ENCODE measurements at regions not wholly inside any gene's neighbourhood (a gene's known extent, or its start where the extent isn't known, plus 50 kb on each side); places are given as distances from the start of the nearest gene placed in this dataset.
"Not testable (repeated sequence)": the region's sequence is repeated elsewhere in the genome, so short reads cannot be mapped to it uniquely, and the experiment has no call there.

DNA sequence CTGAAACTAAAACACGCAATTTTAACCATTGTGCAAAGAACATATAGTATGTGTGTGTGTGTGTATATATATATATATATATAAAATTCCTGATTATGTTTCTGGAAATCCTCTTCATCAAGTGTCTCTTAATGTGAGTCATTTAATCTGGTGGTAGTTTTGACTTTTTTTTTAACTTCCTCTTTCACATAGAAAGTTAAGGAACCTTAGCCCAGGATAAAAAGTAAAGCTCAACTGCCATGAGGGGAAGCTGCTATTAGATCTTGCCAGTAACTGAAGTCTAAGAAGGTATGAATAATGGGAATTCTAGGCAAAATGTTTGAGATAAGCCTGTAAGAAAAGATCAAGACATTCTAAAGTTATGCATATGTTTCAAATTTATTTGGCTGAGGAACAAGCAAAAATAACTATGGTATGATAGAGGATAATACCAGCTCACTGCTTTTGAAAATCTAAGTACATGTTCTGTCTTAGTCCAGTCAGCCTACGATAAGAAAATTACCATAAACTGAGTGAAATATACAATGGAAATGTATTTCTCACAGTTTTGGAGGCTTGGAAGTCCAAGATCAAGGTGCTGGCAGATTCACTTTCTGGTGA, 757.0 kb downstream of the TRAM1L1 start:
- no peak for DNase-seq (ENCODE audit: low spot score)

DNA sequence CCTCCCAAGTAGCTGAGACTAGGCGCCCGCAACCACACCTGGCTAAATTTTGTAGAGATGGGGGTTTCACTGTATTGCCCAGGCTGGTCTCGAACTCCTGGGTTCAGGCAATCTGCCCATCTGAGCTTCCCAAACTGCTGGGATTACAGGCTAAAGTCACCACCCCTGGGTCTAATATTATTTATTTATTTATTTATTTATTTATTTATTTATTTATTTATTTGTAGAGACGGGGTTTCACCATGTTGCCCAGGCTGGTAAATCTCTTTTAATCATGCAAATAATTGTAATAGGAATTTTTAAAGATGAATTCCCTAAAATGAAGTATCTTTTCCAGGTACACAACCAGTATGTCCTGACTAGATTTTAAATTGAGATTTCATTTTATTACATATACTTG, 761.8 kb downstream of the TRAM1L1 start:
- no peak for DNase-seq (ENCODE audit: low spot score)

DNA sequence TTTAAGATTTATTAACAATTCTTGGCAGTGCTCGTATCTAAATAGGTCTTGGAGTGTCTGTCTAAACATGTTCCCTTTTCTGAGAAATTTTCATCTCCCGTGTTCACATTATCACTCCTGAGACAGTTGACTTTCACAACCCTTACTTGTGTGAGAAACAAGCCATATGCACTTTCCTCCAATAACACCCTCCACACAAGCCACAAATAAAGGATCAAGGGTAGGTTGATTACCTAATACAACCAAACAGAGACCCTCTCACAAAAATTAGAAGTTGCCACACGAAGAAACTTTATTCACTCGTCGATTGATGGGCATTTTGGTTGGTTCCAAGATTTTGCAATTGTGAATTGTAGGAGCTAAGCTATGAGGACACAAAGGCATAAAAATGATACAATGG, 763.9 kb downstream of the TRAM1L1 start:
- no peak for DNase-seq (ENCODE audit: low spot score)

DNA sequence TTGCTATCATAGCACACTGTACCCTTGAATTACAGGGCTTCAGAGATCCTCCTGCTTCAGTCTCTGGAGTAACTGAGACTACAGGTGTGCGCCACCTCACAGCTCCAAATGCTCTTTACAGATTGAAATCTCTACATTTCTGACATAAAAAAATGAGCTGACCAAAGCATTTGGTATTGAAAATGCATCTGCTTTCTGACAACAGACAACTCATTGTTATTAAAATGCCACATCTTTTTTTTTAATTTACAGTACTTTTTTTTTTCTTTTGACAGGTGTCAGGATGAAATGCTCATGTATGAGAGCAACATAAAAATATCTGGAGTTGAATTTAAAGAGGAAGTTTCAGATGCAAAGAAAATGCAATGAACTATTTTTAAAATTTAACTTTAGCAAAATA, 764.5 kb downstream of the TRAM1L1 start:
- DNase-seq (ENCODE audit: low spot score): no peak

DNA sequence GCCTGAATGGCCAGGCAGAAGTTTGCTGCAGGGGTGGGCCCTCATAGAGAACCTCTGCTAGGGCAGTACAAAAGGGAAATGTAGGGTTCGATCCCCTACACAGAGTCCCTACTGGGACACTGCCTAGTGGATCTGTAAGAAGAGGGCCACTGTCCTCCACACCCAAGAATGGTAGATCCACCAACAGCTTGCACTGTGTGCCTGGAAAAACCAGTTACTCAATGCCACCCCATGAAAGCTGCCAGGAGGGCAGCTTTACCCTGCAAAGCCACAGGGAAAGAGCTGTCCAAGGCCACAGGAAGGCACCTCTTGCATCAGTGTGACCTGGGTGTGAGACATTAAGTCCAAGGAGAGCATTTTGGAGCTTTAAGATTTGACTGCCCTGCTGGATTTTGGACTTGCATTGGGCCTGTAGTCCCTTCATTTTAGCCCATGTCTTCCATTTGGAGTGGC, 781.6 kb downstream of the TRAM1L1 start:
- DNase-seq (ENCODE audit: low spot score): no peak

DNA sequence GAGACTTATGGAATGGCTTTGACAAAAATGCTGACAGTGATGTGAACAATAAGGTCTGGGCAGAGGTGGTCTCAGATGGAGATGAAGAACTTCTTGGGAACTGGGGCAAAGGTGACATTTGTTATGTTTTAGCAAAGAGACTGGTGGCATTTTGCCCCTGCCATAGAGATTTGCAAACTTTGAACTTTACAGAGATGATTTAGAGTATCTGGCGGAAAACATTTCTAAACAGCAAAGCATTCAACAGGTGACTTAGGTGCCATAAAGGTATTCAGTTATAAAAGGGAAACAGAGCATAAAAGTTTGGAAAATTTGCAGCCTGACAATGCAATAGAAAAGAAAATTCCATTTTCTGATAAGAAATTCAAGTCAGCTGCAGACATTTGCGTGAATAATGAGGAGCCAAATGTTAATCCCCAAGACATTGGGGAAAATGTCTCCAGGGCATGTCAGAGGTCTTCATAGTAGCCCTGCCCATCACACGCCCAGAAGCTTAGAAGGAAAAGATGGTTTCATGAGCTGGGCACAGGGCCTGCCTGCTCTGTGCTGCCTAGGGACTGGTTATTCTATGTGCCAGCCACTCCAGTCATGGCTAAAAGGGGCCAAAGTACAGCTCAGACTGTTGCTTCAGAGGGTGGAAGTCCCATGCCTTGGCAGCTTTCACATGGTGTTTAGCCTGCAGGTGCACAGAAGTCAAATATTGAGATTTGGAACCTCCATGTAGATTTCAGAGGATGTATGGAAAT, 782.2 kb downstream of the TRAM1L1 start:
- DNase-seq (ENCODE audit: low spot score): no peak

DNA sequence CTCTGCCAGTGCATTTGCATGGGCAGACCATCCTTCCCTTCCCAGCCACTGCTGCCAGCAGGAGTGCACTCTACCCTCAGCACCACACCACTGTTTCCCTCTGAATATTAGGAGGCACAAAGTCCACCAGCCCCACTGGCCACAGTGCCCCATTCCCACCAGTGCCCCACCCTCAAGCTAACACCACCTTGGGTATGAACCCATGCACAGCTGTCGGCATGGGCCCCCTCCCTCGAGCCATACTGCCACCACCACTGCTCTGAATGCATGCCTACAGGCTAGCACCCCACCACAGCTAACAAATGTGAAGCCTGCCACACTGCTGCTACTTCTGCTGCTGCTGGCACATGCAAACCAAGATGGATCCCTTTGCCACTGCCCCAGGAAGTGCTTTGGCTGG, 810.4 kb downstream of the TRAM1L1 start:
- DNase-seq (ENCODE audit: low spot score): no peak

DNA sequence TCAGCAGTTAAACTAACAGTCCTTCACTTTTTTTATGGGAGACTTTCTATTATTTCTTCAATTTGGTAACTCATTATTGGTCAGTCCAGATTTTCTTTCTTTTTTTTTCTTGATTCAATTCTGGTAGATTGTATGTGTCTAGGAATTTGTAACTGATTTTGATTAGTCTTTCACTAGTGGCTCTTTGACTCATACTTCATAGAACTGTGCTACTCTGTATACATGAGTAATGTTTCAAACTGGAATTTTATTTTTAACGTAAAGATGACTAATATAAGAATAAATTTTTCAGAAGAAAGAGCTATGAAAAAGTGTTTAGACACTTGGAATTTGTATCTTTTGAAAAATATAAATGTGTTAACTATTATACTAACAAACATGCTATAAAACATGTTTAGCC, 813.0 kb downstream of the TRAM1L1 start:
- DNase-seq (ENCODE audit: low spot score): no peak

DNA sequence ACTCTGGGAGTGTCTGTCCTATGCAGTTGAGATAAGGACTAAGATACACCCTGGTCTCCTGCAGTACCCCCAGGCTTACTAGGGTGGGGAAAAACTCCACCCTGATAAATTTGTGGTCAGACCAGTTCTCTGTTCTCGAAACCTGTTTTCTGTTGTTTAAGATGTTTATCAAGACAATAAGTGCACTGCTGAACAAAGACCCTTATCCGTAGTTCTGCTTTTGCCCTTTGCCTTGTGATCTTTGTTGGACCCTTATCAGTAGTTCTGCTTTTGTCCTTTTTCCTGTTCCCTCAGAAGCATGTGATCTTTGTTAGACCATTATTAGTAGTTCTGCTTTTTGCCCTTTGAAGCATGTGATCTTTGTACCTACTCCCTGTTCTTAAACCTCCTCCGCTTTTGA, 824.4 kb downstream of the TRAM1L1 start:
- DNase-seq (ENCODE audit: low spot score): not testable (repeated sequence)

DNA sequence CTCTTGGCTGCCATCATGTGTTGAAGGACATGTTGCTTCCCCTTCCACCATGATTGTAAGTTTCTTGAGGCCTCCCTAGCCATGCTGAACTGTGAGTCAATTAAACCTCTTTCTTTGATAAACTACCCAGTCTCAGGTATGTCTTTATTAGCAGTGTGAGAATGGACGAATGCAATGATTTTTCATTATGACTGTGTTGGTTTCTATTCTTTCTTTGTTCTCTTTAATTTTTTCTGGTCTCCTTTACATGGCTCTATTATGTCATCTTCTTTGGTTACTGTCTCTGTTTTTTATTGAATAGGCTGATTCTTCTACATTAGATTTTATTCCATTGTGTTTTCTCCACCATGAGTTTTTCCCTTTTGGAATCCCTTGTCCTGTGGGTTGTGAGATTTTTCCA, 840.6 kb downstream of the TRAM1L1 start:
- DNase-seq (ENCODE audit: low spot score): no peak

DNA sequence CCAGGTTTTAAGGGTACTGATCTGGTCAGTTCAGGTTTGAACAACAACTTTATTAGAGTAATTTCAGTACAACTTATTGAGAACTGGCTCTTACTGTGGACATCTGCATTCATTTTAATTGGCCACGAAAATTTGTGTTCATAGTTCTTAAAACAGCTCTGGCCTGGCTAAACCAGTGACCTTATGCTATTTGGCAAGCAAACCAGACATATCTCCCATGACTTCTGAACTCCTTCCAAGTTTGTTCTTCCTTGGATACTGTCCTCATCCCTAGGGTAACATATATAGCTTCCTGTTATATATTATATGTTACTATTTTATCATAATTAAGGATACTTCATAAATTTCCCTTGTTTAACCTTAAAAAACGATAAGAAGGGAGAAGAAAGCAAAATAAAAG, 841.9 kb downstream of the TRAM1L1 start:
- no peak for DNase-seq (ENCODE audit: low spot score)

DNA sequence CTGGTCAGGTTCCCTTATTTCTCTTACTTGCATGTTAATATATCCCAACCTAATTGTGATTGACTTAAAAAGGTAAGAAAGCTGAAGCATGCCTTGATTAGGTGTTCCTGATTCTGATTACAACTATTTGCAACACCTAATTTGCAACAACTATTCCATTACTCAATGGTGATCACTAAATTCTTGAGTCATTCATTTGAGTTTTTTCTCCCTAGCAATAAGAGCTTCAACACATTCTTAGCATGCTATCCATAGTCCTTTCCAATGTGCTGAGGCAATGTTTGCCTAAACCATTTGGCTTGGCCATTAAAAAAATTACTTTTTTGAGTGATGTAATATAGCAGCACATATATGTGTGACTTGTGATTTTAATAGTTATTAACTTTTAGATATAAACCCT, 851.4 kb downstream of the TRAM1L1 start:
- DNase-seq (ENCODE audit: low spot score): no peak

DNA sequence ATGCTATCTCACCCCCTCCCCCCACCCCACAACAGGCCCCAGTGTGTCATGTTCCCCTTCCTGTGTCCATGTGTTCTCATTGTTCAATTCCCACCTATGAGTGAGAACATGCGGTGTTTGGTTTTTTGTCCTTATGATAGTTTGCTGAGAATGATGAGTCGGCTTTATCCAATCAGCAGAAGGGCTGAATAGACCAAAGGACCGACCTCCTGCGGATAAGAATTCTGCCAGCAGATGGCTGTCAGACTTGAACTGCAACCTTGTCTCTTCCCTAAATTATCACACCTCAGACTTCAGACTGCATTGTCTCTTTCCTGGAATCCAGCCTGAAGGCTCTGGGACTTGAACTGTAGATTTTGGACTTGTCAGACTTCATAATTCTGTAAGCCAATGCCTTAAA, 853.4 kb downstream of the TRAM1L1 start:
- peak; percentile 21 for DNase-seq (ENCODE audit: low spot score)

DNA sequence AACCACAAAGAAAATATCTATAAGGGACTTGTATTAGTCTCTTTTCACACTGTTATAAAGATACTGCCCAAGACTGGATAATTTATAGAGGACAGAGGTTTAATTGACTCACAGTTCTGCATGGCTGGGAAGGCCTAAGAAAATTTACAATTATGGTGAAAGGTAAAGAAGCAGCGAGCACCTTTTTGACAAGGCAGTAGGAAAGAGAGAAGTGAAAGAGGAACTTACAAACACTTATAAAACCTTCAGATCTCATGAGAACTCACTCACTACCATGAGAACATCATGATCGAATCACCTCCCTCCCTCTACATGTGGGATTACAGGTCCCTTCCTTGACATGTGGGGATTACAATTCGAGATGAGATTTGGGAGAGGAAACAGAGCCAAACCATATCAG, 856.0 kb downstream of the TRAM1L1 start:
- DNase-seq (ENCODE audit: low spot score): no peak

DNA sequence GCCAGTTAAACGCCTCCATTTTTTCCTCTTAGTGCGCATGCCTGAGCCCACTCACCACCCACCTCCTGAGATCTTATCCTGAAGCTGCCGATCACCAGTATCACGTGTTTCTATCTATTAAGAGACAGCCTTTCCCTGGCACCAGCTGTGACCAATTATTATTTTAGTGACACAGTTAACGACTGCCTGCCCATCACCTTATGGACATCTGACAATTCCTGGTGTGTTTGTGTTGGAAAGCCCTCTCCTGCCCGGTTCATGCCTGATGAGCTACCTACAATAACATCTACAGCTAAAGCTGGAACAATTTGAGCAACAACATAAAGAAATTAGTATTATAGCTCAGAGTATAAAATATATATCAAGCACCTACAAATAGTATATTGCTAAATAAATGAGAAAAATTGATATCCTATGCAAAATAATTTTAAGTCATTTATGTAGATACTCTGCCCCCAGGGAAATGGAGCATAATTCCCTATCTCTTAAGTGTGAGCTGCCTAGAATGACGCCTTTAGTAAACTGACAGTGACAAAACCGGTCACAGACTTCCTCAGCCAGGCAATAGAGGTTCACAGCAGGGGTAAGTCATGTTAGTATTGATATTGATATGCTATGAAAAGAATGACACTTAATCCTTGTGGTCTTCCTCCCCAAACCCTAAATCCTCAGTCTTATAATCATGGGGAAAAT, 862.2 kb downstream of the TRAM1L1 start:
- no peak for DNase-seq (ENCODE audit: low spot score)

DNA sequence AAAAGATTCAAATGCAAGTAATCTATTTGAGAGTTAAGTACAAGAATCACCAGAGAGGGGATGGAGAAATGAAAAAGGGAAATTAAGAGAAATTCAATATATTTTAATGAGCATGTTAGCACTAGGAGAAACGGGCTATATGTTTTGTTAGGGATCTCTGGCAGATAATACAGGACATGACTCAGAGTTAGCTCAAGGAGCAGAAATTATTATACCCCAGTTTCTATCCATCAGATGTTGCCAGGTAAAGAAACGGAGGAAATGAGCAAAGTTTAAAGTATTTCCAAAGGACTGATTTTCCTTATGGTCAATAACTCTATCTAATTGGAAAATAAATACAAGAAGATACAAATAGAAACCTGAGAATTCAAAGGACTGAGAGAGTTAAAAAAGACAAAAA, 867.6 kb downstream of the TRAM1L1 start:
- DNase-seq (ENCODE audit: low spot score): no peak

DNA sequence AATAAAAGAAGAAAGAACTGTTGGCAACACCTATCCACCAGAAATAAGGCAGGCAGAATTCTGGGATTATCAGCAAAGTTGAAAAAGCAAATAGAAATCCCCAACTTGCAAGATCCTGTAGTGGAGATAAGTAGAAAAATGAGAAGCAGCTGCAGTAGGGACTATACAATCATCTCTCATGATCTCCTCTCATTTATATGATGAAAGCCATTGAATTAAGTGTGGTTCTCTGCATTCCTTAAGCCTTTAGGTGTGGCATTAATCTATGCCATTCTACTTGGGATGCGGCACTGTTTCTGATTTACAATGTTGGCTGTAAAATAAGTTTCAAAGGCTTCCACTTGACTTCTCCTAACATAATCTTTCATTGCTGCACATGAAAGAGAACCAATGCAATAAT, 869.8 kb downstream of the TRAM1L1 start:
- DNase-seq (ENCODE audit: low spot score): no peak

DNA sequence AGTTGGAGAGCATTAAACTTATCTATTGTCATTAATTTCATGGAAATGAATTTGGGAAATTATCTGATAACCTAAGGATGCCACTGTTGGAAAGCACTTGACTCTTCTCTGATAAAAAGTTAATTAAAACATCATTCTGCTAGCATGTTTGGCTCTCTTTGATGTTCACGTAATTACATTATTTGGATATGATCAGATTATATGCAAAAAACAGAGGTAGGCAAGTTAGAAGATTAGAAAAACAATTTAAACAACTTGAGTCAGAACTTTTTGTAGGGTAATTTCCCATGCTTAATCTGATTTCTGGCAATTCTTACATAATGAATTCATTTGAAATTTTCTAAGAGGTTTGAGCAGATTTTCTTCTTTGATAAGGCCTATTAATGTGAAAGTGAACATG, 882.9 kb downstream of the TRAM1L1 start:
- peak; percentile 54 for DNase-seq (ENCODE audit: low spot score)

DNA sequence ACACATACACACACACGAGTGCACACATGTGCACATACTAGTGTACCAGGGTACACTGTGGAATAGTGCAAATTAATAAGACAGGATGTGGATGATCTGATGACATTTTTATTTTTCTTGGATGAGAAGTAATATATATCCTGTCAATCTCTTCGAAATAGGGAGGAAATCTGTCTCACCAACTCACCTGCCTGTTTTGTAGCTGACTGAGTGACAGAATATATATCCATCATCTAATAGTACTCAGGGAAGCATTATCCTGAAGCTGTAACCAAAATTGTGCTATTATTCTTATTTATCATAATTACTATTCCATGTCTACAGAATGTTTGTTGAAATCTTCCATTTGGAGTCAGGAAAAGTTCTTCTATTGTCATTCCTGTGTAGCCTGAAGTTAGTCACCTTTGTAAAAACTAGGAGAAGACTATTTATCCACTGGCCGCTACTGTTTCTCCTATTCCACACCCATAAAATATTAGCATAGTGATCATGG, 888.0 kb downstream of the TRAM1L1 start:
- DNase-seq (ENCODE audit: low spot score): no peak

DNA sequence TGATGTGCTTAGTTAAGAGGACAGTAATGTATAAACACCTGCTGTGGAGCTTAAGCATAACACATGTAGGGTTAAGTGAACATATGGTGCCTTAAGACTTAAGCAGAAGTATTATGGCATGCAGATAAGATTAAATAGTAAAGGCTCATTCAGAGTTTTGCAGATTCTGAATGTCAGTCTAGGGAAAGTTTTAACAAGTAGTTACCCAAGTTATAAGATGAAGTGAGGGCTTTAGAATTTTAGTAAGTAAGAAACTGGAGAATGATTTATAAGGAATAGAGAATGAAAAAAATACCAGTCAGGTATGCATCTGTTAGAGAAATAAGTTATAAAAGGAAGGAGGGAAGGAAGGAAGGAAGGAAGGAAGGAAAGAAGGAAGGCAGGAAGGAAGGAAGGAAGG, 902.1 kb downstream of the TRAM1L1 start:
- no peak for DNase-seq (ENCODE audit: low spot score)

DNA sequence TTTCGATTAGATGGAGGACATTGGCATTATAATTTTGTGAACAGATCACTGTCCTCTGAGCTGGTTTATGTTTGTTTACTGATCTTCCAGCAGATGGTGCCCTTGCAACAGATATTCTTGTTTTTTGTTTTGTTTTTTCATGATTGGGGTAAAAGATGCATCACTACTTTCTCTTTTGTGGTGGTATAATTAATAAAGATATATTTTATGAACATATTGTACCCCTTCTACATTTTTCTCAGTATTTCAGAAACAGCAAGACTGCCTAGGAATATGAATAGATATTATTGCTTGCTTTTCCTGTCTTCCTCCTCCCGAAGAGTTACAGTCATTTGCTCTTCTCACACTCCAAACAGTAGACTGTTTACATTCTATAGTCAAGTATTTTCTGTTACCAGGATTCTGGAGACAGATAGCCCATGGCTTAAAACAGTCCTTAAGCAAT, 905.2 kb downstream of the TRAM1L1 start:
- DNase-seq (ENCODE audit: low spot score): peak; percentile 50

DNA sequence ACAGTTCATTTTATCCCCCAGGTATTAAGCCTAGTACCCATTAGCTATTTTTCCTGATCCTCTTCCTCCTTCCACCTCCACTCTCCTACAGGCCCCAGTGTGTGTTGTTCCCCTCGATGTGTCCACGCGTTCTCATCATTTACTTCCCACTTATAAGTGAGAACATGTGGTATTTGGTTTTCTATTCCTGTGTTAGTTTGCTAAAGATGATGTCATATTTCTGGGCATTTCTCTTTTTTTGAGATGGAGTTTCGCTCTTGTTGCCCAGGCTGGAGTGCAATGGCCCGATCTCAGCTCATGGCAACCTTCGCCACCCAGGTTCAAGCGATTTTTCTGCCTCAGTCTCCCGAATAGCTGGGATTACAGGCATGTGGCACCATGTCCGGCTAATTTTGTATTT, 934.0 kb downstream of the TRAM1L1 start:
- DNase-seq (ENCODE audit: low spot score): not testable (repeated sequence)

DNA sequence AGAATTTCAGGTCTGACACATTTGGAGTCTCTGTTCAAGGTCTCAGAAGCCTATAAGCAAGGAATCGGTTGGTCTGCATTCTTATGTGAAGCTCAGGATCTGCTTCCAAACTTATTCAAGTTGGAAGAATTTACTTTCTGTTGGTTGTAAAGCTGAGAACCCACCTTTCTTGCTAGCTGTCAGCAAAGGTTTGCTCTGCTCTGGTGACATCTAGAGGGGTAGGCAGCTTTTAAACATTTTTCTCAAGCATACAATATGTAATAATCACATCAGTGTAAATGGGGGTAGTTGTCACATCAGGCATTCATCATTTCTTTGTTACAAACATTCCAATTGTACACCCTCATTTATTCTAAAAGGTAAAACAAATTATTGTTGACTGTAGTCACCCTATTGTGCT, 935.2 kb downstream of the TRAM1L1 start:
- no peak for DNase-seq (ENCODE audit: low spot score)

All from SK-N-DZ (cell line).